Stimulated activated CD4-positive, alpha-beta T cell treated with anti-CD3 and anti-CD28 coated beads, Interleukin-1b, Interleukin-23, amount 100 ng/mL, for 1 hour (primary cell): ENCODE measurements at regions not wholly inside any gene's neighbourhood (a gene's known extent, or its start where the extent isn't known, plus 50 kb on each side); places are given as distances from the start of the nearest gene placed in this dataset.

Experiments
- DNase-seq, 2 donors: peaks; one replicate each; pipeline ENCODE4 v3.0.0-alpha.2; 2020; ENCODE audit warnings: low read depth in 2 of 2

DNA sequence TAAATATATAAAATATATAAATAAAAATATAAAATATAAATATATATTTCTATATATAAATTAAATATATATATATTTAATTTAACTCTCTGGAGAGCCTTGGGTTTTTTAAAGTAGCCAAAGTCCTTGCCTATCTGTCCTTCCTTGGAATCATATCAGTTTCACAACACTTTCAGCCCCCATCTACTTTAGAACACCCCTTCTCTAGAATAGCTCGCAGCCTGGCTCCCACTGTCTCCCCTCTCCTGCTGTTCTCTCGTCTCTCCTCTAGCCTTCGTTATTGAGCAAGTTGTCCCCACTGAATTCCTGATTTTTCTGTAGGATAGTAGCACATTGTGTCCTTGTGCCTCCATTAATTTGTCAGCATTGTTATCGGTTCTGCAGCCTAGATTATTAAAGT is 677.0 kb downstream of the RNF144A start:
- no peak for DNase-seq

DNA sequence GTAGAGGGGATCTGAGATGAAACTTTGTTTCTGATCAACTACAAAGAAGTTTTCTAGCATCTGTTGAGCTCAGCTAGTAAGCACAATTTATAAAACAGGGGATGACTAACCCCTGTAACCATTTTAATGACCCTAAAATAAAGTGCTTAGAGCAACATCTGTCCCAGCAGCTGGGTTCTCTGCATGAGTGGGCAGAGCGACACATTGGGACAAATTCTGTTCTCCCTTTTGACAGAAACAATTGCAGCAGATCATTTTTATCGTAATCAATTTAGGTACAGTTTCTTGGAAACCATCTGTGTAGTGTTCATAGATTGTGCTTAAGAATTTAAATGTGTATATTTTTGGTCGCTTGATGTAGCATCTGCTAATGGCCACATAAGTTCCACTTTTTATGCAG is 678.0 kb downstream of the RNF144A start:
- DNase-seq = no peak

DNA sequence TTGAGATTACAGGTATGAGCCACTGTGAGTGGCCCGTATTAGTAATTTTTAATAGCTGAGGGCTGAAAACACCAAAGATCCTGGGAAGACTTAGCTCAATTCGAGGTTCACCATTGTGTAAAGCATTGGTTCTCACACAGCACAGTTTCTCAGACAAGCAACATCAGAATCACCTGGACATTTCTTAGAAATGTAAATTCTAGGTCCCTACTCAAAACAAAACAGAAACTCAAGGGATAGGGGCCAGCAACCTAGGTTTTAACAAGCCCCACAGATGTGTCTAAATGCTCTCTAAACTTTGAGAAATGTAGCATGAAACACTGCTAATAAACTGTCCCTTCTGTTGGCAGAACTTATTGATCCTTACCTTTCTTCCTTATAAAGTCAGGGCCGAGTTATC is 681.2 kb downstream of the RNF144A start:
- DNase-seq = no peak

DNA sequence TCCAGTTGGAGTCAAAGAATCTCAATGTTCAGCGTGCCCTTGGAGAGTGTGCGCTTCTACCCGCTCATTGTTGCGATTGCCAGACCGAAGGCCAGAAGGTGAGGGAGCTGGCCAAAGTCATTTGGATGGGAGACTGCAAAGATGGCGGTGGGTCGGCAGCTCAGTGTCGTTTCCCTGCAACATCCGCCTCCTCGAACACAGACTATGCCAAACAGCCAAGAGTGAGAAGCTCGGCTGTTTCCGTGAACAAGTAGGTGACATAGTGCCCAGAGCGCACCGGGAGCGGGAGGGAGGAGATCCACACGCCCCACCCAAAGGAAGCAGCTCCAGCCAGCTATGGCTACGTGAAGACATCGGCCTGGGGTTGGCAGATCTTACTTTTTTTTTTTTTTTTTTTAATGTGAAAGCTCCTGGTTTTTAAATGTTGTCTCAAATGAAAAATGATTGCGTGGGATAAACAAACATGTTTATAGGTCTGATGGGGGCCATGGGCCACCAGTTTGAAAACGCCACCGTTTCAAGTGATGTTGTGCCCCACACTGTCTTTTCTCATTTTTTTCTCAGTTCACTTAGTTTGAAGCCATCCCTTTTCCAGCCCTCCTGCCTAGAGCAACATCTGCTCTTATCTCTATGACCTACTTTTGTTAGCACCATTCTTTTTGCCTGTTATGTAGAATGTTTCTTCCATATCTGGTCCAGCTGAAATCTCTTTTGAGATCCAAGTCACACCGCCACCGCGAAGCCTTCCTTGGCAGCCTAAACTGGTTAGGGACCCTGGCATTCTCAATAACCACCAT is 682.4 kb downstream of the RNF144A start:
- DNase-seq = no peak

DNA sequence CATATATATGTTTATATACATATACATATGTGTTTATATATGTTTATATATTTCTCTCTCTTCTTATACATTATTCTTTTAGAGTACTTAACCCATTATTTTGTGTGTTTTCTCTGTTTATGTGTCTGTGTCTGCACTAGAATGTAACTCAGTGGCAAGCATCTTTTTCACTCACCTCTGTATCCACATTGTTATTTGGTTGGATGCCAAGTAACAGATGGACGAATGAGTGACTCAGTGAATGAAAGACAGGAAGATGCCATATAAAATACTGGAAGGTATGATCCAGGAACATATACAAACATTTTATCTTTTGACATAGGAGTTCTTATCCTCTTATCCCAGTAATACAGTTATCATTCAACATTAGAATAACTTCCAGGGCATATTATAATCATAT is 684.8 kb downstream of the RNF144A start:
- no peak for DNase-seq

DNA sequence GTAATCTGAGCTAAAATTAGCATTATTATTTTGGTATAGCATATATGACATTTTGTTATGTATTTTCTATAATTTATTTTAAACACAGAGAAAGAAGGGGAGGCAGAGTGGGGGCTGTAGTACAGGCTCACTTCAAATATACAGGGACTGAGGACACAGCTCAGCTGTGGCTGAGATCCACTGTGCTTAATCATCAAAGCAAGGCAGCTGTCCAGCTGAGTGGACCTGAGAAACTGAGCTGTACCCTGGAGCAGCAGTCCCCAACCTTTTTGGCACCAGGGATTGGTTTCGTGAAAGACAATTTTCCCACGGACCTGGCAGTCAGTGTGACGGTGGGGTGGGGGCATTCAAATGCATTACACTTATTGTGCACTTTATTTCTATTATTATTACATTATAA is 687.2 kb downstream of the RNF144A start:
- DNase-seq = no peak

DNA sequence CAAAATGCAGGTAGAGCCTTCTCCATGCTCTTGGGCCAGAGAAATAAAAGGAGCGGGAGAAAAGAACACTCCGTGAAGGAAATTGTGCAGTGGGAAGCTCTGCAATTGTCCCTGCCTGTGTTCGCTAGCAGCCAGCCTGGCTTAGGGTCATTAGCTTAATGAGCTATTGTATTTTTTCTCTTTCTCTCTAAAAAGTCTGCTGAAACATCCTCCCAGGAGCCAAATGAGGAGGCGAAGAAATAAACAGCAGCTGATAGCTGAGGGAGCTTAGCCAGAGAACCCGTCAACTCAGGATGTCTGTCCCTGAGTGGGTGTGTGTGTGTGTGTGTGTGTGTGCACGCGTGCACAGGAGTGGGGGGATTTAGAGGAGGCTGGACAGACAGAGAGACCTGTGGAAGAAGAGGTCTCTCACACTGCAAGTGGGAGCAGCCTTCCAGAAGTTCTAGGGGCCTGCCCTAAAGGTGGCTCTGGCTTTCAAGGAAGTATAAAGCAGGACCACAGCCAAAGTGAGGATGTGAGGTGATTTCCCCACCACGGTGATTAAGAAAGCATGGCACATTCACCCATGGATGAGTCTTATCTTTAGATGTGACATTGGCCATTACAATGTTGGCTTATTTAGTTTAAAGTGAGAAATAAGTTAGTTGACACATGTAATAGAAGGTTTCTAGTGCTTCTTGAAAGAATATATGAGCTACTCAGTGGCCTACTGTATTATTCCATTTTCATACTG is 690.4 kb downstream of the RNF144A start:
- DNase-seq = no peak

DNA sequence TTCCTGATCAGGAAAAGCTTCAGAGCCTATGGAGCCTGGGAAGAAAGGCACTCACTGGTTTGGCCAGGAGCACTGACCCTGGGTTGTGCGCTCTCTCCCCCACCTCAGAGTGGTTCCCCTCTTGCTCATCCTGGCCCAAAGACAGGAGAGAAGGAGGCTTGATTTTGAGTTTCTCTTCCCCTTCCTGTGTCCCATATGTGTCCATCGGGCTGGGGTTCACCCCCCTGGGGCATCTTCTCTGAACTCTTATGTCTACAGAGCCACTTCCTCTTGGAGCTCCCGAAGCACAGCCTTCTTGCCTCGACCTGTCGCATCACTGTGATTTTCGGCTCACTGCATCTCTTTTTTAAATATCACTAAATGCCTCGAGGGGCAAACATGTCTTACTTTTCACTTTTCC is 692.3 kb downstream of the RNF144A start:
- no peak for DNase-seq

DNA sequence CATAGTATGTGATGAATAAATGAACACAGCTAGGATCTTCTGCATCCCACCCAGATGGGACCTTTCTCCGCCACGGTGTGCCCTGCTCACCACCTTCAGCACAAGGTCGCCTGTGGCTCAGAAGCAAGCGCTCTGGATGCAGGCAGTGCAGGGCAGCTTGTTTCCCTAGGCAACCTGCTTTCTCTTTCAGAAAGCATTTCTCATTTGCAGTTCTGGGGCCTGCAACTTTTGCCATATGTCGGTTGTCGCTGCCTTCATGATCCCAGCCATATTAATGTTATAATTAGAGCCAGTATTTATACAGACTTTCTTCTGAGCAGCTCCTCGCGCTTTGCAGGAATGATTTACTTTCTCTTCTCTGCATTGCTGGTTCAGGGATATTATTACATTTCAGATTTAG is 692.8 kb downstream of the RNF144A start:
- DNase-seq = no peak

DNA sequence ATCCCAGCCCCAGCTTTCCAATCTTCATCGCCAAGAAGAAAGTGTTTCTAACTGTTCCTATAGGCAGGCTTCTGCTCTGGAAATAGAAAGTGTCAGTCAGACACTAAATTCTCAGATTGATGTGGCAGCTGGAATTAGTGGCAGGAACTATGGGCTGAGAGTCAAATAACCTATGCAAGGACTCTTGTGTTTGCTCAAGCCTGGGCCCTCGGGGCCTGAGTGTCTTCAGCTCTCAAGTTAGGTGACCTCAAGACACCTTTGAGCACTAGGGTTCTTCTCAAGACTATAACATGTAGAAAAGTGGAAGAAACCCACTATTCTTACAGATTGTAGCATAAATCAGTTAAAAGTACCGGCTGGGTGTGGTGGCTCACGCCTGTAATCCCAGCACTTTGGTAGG is 694.5 kb downstream of the RNF144A start:
- DNase-seq = no peak

DNA sequence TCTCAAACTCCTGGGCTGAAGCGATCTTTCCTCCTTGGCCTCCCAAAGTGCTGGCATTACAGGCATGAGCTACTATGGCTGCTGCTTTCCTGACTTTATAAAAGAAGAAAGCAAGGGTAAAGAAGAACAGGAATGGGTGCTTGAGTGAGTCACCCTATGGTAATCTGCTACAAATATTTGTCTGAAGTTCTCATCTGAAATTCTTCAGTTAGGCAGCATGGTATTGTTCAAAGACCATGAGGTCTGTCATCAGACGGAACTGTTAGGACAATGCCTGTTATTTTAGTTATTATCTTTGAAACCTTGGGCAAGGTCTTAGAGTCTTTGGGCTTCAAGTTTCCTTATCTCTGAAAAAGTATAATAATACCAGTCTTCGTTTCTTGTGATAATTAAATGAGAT is 695.8 kb downstream of the RNF144A start:
- no peak for DNase-seq

DNA sequence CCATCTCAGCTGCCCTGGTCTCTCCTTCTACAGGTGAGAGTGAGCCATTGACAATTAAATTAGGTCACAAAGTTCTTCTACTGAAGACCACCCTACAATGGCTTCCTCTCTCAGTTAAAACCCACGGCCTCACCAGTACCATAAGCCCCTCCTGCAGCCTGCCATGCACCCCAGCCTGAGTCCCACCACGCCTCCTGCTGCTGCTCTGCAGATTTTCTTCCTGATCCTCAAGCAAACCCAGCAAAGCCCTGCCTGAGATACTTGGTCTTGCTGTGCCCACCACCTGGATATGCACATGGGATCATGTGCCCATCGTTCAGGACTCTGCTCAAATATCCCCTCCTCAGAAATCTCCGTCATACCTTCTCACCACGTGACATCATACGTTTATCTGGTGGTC is 696.6 kb downstream of the RNF144A start:
- no peak for DNase-seq

DNA sequence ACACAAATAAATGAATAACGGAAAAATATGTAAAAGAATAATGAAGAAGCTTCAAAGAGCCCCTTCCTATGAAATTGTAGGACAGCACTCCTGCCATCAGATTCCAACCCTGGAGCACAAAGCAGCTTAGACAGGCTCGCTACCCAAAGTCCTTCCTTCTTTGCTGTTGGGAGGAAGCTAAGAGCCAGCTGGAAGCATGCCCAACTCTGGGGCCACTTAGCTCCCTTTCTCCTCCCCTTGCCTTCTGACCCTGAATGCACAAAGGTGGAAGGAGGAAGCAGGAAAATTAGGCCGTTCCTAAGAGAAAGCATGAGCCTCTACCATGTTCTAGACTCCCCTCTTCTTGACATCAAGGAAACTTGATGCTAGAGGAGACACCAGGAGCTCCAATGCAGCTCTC is 700.8 kb downstream of the RNF144A start:
- DNase-seq = no peak

DNA sequence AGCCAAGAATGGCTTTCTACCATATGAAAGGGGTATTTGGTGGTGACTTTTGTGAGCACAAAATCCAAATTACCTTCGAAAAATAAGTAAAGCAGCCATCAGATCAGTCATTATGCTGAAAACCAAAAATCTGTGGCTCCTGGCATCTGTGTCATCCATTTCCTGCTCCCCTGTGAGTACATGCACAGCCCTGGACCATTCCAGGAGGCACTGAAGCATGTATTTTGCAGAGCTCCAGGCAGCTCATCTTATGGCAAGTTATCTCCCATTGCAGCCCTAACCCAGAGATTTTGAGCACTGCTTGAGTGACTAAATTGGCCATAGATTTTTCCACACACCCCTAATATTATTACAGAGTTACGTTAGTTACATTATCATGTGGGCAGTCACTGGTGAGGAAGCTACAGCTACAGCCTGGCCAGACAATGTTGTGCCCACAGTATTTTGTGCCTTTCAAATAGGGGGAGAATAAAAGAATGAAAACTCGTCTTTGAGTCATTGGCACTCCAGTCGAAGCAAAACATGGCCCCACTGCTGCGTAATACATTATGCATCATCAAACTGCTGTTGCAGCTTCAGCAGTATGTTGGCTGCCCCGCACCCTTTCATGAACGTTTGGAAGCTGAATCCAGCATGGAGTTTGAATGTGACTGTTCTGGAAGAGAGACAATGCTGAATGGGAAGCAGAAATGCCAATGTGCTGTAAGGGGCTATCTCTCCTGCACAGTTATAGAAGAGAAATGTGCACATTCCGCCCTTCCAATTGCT is 702.2 kb downstream of the RNF144A start:
- no peak for DNase-seq

DNA sequence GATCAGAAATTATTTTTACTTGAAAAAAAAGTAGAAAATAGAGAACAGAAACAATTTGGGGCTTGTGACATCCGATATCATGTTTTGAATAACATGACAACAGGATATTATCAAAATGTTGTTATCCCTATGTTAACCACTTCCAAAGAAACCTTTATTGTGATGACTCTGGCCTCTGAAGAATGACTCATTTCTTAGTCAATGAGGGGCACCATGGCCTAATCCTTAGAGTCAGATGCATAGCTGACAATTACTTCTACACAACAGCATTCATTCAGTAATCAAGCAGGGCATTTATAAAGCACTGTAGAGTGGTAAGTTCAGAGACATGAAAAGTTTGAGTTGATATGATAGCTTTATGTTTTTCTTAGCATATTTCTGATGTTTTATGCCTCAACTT is 703.0 kb downstream of the RNF144A start:
- no peak for DNase-seq

DNA sequence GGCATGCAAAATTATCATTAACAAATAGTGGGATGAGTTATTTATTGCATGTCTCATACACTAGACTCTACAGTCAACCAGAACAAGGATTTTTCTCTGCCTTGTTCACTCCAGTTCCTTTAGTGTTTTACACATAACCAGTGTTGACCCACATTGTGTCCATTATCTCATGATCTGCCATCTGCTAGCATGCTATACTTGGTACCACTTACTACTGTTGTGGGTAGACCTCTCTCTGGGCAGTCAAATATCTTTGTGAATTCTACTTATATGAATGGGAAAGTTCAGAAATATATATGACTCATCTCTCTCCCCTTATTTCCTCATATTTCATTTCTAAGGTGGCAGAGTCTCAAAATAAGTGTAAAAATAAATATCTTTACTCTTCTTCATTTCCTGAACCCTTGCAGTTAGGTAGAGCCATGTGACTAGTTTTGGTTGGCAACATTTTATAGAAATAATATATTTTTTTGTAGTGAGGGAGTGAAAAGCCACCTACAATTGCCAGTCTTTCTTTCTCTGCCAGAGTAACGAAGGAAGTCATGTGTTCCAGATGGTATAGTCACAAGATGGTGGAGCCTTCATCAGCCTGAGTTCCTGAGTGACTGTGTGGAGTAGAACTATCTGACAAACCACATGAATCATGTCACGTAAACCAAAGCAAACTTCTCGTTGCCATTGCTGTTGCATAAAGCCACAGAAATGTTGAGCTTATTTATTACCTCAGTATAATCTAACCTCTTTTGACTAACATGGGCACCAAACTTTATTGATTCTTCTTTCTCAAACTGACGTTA is 704.0 kb downstream of the RNF144A start:
- no peak for DNase-seq

DNA sequence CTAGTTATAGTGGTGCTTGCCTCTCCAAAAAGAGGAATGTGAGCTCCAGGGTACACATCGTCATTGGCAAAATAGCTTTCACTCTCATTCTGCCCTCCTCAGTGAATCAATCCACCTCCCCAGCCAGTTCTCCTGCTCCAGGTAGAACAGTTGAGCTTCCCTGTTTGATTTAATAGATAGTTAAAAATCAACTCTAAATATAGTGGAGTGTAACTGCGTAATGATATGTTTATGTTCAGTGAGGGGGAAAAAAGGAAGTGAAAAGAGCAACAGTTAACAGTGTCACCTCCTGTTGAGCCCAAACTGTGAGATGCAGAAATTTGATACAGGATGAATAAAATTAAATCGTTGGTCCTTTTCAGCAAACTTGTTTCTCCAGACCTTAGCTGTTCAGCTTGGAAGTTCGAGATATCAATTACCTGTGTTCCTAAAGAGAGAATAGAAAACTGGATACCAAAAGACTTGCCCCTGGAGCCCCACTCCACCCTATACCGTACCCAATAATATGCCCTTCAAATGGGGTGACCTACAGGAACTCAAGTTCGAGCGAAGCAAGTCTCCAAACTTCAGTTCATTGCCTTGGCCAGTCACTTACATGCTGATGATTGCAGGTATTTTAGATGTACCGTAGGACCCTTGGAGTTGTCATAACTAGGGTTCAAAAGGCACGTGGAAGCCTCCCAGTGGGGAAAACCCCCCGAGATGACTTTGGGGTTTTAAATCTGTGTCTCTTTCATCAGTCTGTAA is 708.4 kb downstream of the RNF144A start:
- no peak for DNase-seq

DNA sequence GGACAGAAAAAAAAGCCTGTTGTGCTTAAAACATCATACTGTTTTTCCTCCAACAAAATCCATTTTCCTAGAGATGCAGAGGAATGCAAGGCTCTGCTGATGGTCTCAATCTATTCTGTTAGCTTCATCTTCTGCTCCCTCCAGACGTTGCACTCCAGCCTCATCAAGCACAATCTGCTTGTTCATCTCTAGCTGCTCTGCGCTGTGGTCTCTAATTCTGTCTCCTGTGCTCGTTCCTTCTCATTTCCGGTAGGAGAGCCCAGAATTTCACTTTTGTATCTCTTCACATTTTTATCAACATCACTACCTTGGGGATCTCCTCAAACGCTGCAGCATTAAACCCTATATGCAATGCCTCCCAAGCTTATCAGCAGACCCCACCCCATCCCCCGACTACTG is 708.9 kb downstream of the RNF144A start:
- DNase-seq = no peak

DNA sequence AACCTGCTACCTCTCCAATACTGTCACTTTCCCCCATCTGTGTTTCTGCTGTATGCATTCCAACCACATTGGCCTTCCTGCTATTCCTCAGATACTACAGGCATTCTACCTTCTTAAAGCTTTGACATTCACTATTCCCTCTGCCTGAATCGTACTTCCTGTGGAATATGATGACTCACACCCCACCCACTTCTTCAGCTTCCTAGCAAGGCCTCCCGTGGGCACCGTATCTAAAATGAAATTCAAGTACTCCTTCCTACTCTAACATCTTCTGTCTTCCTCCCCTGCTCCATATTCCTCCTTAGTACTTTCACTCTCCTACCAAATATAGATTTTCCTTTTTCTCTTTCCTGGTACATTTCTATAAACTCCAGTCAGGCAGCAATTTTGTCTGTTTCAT is 710.4 kb downstream of the RNF144A start:
- no peak for DNase-seq

DNA sequence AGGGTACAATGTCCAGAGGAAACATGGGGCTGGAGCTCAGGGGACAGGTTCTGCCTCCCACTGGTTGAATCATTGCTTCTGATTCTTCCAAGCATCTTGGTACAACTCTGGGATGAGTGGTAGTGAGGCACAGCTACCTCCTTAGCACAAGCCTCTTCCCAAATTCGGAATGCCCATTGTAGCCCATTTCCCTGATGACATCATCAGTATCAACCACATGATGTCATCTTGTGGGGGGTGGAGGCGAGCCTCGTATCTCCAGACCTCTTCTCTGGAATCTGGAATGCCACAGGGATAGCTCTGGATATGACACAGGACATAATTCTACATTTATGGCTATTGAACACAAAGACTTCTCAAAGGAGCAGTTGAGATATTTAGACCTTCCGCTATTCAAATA is 715.2 kb downstream of the RNF144A start:
- no peak for DNase-seq

DNA sequence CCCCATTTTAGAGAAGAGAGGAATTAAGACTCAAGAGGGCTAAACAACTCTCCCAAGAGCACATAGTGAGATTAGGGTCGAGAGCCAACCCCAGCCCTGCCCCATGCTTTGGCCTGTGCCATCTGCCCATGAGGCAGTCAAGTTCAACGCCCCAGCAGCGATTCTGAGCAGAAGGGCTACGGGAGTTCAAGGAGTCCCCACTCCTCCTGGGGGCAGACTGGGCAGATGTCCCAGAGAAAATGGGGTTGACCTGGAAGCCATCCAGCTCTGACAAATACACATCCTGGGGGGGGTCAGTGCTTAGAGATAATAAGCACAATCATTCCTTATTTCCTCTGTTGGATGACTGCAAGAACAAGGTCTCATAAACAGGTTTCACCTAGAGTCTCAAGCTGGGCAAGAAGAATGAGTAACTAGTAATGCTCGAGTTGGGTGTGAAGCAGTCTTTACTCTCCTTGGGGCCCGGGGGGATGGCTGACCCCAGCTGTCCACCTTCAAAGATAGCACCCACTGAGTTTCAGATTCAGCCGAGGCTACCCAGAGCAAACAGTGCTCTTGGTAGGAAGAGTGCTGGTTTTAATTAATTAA is 716.4 kb downstream of the RNF144A start:
- no peak for DNase-seq
